ENCODE measurements at regions not wholly inside any gene's neighbourhood (a gene's known extent, or its start where the extent isn't known, plus 50 kb on each side); places are given as distances from the start of the nearest gene placed in this dataset.

GRCh38 chr4:108240366-108240765, 71.6 kb upstream of the LEF1 start:
- TF ChIP-seq FOXM1 (IDR thresholded peaks at IDR 0.05; ENCODE audit: borderline replicate concordance): no peak
- no peak for TF ChIP-seq SP1 (IDR thresholded peaks at IDR 0.05)
- TF ChIP-seq FOXK2 (IDR thresholded peaks at IDR 0.05): no peak
- no peak for TF ChIP-seq NFRKB (IDR thresholded peaks at IDR 0.05)
- TF ChIP-seq BHLHE40 (IDR thresholded peaks at IDR 0.05; ENCODE audit: borderline replicate concordance): no peak
- no peak for TF ChIP-seq ARNT (IDR thresholded peaks at IDR 0.05)
- TF ChIP-seq TARDBP (IDR thresholded peaks at IDR 0.05): no peak
- no peak for TF ChIP-seq PKNOX1 (IDR thresholded peaks at IDR 0.05)
- no peak for TF ChIP-seq ELF4 (IDR thresholded peaks at IDR 0.05)
- no peak for TF ChIP-seq LEF1 (IDR thresholded peaks at IDR 0.05; ENCODE audit: borderline replicate concordance)
- no peak for TF ChIP-seq L3MBTL2 (conservative IDR thresholded peaks at IDR 0.05)
- no peak for TF ChIP-seq HDGF (IDR thresholded peaks at IDR 0.05; ENCODE audit: borderline replicate concordance)
- no peak for TF ChIP-seq ZNF384 (IDR thresholded peaks at IDR 0.05)
- TF ChIP-seq FOXA1 (IDR thresholded peaks at IDR 0.05): no peak
